Suprapubic skin (tissue), 4 donors: ENCODE measurements at regions not wholly inside any gene's neighbourhood (a gene's known extent, or its start where the extent isn't known, plus 50 kb on each side); places are given as distances from the start of the nearest gene placed in this dataset.

Experiments used
- CTCF ChIP-seq, 2 donors: fragments of 200-600 bp in 1 of 2; fragments of 450-650 bp in 1 of 2; sonication (generic) in 1 of 2; IDR thresholded peaks; one replicate each; pipeline ENCODE4 v1.5.1; 2016 to 2019; ENCODE audit warnings: antibody characterized with exemption in 2 of 2, mild to moderate bottlenecking in 1 of 2, moderate library complexity in 1 of 2
- EP300 ChIP-seq: sonication (generic); formaldehyde crosslinking; IDR thresholded peaks from one replicate; pipeline ENCODE4 v1.6.1; 2017; ENCODE audit warnings: antibody characterized with exemption
- POLR2A ChIP-seq, 2 donors: fragments of 450-650 bp; IDR thresholded peaks; one replicate each; pipeline ENCODE4 v1.6.1; 2017; ENCODE audit warnings: antibody characterized with exemption in 2 of 2, mild to moderate bottlenecking in 2 of 2, moderate library complexity in 2 of 2
- POLR2AphosphoS5 ChIP-seq, 3 donors: sonication (generic); formaldehyde crosslinking; IDR thresholded peaks; one replicate each; pipeline ENCODE4 v1.6.1; 2017; ENCODE audit warnings: antibody characterized with exemption in 3 of 3

- no peak for TF ChIP-seq CTCF (IDR thresholded peaks at IDR 0.05)
- no peak for TF ChIP-seq EP300
- TF ChIP-seq POLR2A (IDR thresholded peaks at IDR 0.05), result no peak
- no peak for TF ChIP-seq POLR2AphosphoS5 (IDR thresholded peaks at IDR 0.05)
Observed at GRCh38 chr1:29883986-29884385, 647.7 kb downstream of the PTPRU start.
